ENCODE measurements at regions not wholly inside any gene's neighbourhood (a gene's known extent, or its start where the extent isn't known, plus 50 kb on each side); places are given as distances from the start of the nearest gene placed in this dataset.

- no peak for TF ChIP-seq CTCF (IDR thresholded peaks at IDR 0.05)
- TF ChIP-seq POLR2A (IDR thresholded peaks at IDR 0.05): no peak
Observed at GRCh38 chr4:162839814-162840213, 326.9 kb downstream of the NAF1 start.

Data from uterus (tissue), 2 donors.